PC-3 (cell line): ENCODE measurements at regions not wholly inside any gene's neighbourhood (a gene's known extent, or its start where the extent isn't known, plus 50 kb on each side); places are given as distances from the start of the nearest gene placed in this dataset.

ENCODE experiments used
- ATAC-seq: fragments of 200-7000 bp; cut with Tn5 transposase; 2 replicates; pipeline ENCODE4 v1.9.1; 2020; ENCODE audit warnings: mild to moderate bottlenecking, moderate library complexity
- BruUV-seq: library from RNA; stranded (reverse); fragments of 400-500 nt; replicated peaks from 2 replicates; lab custom pipeline; 2021; lab: Mats Ljungman, UMichigan
- CTCF ChIA-PET: fragments of 300-600 bp; sonication (Branson Sonifier 250); formaldehyde crosslinking; loops from one replicate; lab custom pipeline; 2022; ENCODE audit warnings: antibody characterized with exemption; lab: Charles Lee
- POLR2A ChIA-PET: fragments of 300-600 bp; sonication (Branson Sonifier 250); formaldehyde crosslinking; loops from one replicate; lab custom pipeline; 2022; ENCODE audit warnings: antibody characterized with exemption; ENCODE audit not compliant: unreplicated experiment; lab: Charles Lee
- DNase-seq: peaks from one replicate; pipeline ENCODE4 v3.0.0-alpha.2; 2015
- H2AFZ ChIP-seq: fragments of 300-600 bp; sonication (generic); 2 replicates; pipeline ENCODE4 v1.6.0; 2016; ENCODE audit warnings: antibody characterized with exemption, low read length
- H3F3A ChIP-seq: fragments of 300-600 bp; sonication (generic); one replicate; pipeline ENCODE4 v1.6.0; 2017; ENCODE audit warnings: antibody characterized with exemption, low read length, control low read depth, mild to moderate bottlenecking; ENCODE audit not compliant: unreplicated experiment
- H3K27ac ChIP-seq: fragments of 300-600 bp; sonication (generic); 2 replicates; pipeline ENCODE4 v1.5.1; 2016; ENCODE audit warnings: mild to moderate bottlenecking, low read length
- H3K27me3 ChIP-seq: fragments of 300-600 bp; sonication (generic); 2 replicates; pipeline ENCODE4 v1.6.1; 2016; ENCODE audit warnings: low read length, mixed read lengths
- H3K36me3 ChIP-seq: fragments of 300-600 bp; sonication (generic); 2 replicates; pipeline ENCODE4 v1.6.1; 2016; ENCODE audit warnings: low read depth, mixed run types, low read length, mixed read lengths
- H3K4me1 ChIP-seq: fragments of 300-600 bp; sonication (generic); 2 replicates; pipeline ENCODE4 v1.5.1; 2016; ENCODE audit warnings: low read length; ENCODE audit not compliant: insufficient read depth
- H3K4me2 ChIP-seq: fragments of 300-600 bp; sonication (generic); 2 replicates; pipeline ENCODE4 v1.6.0; 2016; ENCODE audit warnings: low read length
- H3K4me3 ChIP-seq: fragments of 300-600 bp; sonication (generic); 2 replicates; pipeline ENCODE4 v1.5.1; 2016; ENCODE audit warnings: mild to moderate bottlenecking, low read length, mixed read lengths
- H3K79me2 ChIP-seq: fragments of 300-600 bp; sonication (generic); 2 replicates; pipeline ENCODE4 v1.6.1; 2017; ENCODE audit warnings: low read length, mixed read lengths
- H3K9ac ChIP-seq: fragments of 300-600 bp; sonication (generic); 2 replicates; pipeline ENCODE4 v1.6.0; 2016; ENCODE audit warnings: mild to moderate bottlenecking, low read length
- H3K9me2 ChIP-seq: fragments of 300-600 bp; sonication (generic); replicated peaks from 2 replicates; pipeline ENCODE4 v1.6.1; 2016; ENCODE audit warnings: mixed run types, low read length, mixed read lengths
- H3K9me3 ChIP-seq: fragments of 300-600 bp; sonication (generic); 2 replicates; pipeline ENCODE4 v1.6.1; 2016; ENCODE audit warnings: low read length, mixed read lengths
- H4K20me1 ChIP-seq: fragments of 300-600 bp; sonication (generic); 2 replicates; pipeline ENCODE4 v1.6.1; 2016; ENCODE audit warnings: low read length, mixed read lengths
- EZH2 ChIP-seq: fragments of 300-600 bp; sonication (generic); IDR thresholded peaks from one replicate; pipeline ENCODE4 v1.6.1; 2017; ENCODE audit warnings: antibody characterized with exemption, mild to moderate bottlenecking, low read length; ENCODE audit not compliant: unreplicated experiment
- EZH2phosphoT487 ChIP-seq: fragments of 300-600 bp; sonication (generic); IDR thresholded peaks from 2 replicates; pipeline ENCODE4 v1.6.1; 2018; ENCODE audit warnings: mild to moderate bottlenecking, antibody characterized with exemption, low read length, borderline replicate concordance
- intact Hi-C: fragments of 100-400 bp; cut with micrococcal nuclease; formaldehyde crosslinking; loops from 2 replicates; pipeline ENCODE4 v1.9.0; 2023
- TF ChIP-seq, protein P1 (sequence below): fragments of 300-600 bp; sonication (generic); conservative IDR thresholded peaks from 2 replicates; pipeline ENCODE4 v1.5.1; 2017; ENCODE audit warnings: antibody characterized with exemption, low read depth, mild to moderate bottlenecking, low read length

DNA sequence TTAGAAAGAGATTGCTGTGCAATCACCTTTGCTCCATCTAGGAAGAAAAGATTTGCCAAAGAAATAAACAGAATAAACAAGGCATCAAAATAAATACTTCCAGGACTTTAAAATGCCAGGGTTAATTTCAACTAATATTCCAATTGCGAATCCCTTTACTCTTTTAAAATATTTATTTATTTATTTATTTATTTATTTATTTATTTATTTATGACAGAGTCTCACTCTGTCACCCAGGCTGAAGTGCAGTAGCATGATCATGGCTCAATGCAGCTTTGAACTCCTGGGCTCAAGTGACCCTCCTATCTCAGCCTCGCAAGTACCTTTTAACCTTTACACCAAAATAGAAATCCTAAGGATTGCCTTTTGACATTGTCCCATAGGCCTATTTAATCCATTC lies 191.1 kb downstream of the EDN1 start:
- Histone ChIP-seq H3K9me2 (no peaks in the 10 kb centered on the region), H3K4me2 (no peak overlapping the region), H3F3A (peaks cover 4% of the 10 kb centered on the region), H3K9me3 (no peaks in the 10 kb centered on the region), H3K27ac (no peak overlapping the region), H3K36me3 (no peaks in the 10 kb centered on the region), H4K20me1 (no peaks in the 10 kb centered on the region), H3K4me3 (no peak overlapping the region), H3K27me3 (no peaks in the 10 kb centered on the region), H2AFZ (no peak overlapping the region), H3K9ac (no peak overlapping the region), H3K79me2 (no peaks in the 10 kb centered on the region), H3K4me1 (peaks cover 35% of the 10 kb centered on the region)
- no TSS peak for BruUV-seq
- DNase-seq (no peak), ATAC-seq (no peak)
- intact Hi-C loops: loop anchor here (10.0 kb wide), 2 partner anchors 94 to 336 kb away; no protein-coding TSS in a partner anchor
- POLR2A ChIA-PET: no interaction called here
- CTCF ChIA-PET: no interaction called here
- TF ChIP-seq EZH2phosphoT487 (no peak), EZH2 (no peak)
- TF ChIP-seq, protein P1, sequence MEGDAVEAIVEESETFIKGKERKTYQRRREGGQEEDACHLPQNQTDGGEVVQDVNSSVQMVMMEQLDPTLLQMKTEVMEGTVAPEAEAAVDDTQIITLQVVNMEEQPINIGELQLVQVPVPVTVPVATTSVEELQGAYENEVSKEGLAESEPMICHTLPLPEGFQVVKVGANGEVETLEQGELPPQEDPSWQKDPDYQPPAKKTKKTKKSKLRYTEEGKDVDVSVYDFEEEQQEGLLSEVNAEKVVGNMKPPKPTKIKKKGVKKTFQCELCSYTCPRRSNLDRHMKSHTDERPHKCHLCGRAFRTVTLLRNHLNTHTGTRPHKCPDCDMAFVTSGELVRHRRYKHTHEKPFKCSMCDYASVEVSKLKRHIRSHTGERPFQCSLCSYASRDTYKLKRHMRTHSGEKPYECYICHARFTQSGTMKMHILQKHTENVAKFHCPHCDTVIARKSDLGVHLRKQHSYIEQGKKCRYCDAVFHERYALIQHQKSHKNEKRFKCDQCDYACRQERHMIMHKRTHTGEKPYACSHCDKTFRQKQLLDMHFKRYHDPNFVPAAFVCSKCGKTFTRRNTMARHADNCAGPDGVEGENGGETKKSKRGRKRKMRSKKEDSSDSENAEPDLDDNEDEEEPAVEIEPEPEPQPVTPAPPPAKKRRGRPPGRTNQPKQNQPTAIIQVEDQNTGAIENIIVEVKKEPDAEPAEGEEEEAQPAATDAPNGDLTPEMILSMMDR: no peak

DNA sequence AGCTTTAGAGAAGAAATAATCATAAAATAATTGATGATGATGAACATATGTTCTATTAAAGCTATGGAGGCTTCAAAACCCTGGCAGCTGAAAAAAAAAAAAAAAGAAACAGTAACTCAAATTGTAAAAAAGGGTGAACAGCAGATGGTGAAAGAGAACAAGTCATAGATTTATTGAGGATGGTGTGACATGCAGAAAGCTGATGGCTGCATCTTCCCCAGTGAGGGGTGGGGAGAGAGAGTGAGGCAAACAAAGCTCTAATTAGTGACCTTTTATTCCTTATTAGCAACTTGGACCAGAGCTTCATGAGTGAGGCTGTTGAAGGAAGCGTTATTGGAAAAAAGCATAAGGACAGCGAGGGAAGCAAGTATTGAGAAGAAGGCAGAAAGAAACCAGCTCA lies 191.7 kb downstream of the EDN1 start:
- H3K9me2 ChIP-seq: no peaks in the 10 kb centered on the region
- no peak overlapping the region for H3K4me3 ChIP-seq
- no peak for ATAC-seq
- H3K27ac ChIP-seq: no peak overlapping the region
- TF ChIP-seq EZH2 (no peak), EZH2phosphoT487 (no peak)
- TF ChIP-seq, protein P1: no peak
- CTCF ChIA-PET: interaction anchor here (0.5 kb wide), 1 partner anchor 110 kb away, joined by 3 read pairs; no protein-coding TSS in a partner anchor
- no peaks in the 10 kb centered on the region for H3K79me2 ChIP-seq
- no peak overlapping the region for H2AFZ ChIP-seq
- H3K36me3 ChIP-seq: no peaks in the 10 kb centered on the region
- no peaks in the 10 kb centered on the region for H3K9me3 ChIP-seq
- H3K4me2 ChIP-seq: no peak overlapping the region
- no peak overlapping the region for H3K9ac ChIP-seq
- H3K4me1 ChIP-seq: peaks cover 35% of the 10 kb centered on the region
- DNase-seq: no peak
- no peaks in the 10 kb centered on the region for H4K20me1 ChIP-seq
- no TSS peak for BruUV-seq
- POLR2A ChIA-PET: no interaction called here
- intact Hi-C loops: loop anchor here (10.0 kb wide), 2 partner anchors 93 to 337 kb away; no protein-coding TSS in a partner anchor
- peaks cover 4% of the 10 kb centered on the region for H3F3A ChIP-seq
- H3K27me3 ChIP-seq: no peaks in the 10 kb centered on the region
